ENCODE measurements at regions not wholly inside any gene's neighbourhood (a gene's known extent, or its start where the extent isn't known, plus 50 kb on each side); places are given as distances from the start of the nearest gene placed in this dataset.

- TF ChIP-seq EZH2phosphoT487 (IDR thresholded peaks at IDR 0.05; ENCODE audit: borderline replicate concordance) = no peak
- TF ChIP-seq, protein P1, sequence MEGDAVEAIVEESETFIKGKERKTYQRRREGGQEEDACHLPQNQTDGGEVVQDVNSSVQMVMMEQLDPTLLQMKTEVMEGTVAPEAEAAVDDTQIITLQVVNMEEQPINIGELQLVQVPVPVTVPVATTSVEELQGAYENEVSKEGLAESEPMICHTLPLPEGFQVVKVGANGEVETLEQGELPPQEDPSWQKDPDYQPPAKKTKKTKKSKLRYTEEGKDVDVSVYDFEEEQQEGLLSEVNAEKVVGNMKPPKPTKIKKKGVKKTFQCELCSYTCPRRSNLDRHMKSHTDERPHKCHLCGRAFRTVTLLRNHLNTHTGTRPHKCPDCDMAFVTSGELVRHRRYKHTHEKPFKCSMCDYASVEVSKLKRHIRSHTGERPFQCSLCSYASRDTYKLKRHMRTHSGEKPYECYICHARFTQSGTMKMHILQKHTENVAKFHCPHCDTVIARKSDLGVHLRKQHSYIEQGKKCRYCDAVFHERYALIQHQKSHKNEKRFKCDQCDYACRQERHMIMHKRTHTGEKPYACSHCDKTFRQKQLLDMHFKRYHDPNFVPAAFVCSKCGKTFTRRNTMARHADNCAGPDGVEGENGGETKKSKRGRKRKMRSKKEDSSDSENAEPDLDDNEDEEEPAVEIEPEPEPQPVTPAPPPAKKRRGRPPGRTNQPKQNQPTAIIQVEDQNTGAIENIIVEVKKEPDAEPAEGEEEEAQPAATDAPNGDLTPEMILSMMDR (conservative IDR thresholded peaks at IDR 0.05; ENCODE audit: low read length) = no peak
- no peaks in the 10 kb centered on the region for H3K9me3 ChIP-seq (ENCODE audit: insufficient read depth, low read depth, low read length)
- H3K4me2 ChIP-seq (ENCODE audit: low read depth, low read length, poor library complexity, severe bottlenecking) = no peak overlapping the region
- H2AFZ ChIP-seq (ENCODE audit: low read length) = peak overlapping the region; percentile 40; the same call in 1 of the 2 replicates
- no peaks in the 10 kb centered on the region for H3K79me2 ChIP-seq (ENCODE audit: insufficient read depth, low read length)
- no peak overlapping the region for H3K4me3 ChIP-seq (ENCODE audit: low read length, poor library complexity, severe bottlenecking)
- no peaks in the 10 kb centered on the region for H3K36me3 ChIP-seq (ENCODE audit: insufficient read depth, low read length)
- H3K9me2 ChIP-seq (replicated peaks; ENCODE audit: low read depth, low read length) = no peaks in the 10 kb centered on the region
- no peaks in the 10 kb centered on the region for H4K20me1 ChIP-seq (ENCODE audit: insufficient read depth, low read length, poor library complexity, severe bottlenecking)
- H3K9ac ChIP-seq (ENCODE audit: low read depth, low read length, poor library complexity, severe bottlenecking) = no peak overlapping the region
- no peaks in the 10 kb centered on the region for H3F3A ChIP-seq (ENCODE audit: low read depth)
- H3K4me1 ChIP-seq (ENCODE audit: insufficient read depth, low read length, poor library complexity, severe bottlenecking) = no peaks in the 10 kb centered on the region
- no peaks in the 10 kb centered on the region for H3K27me3 ChIP-seq (ENCODE audit: insufficient read depth, low read length, poor library complexity, severe bottlenecking)
Observed at GRCh38 chr18:67568166-67568565, 51.6 kb upstream of the DSEL start.
